Mesenchymal stem cell (in vitro differentiated cells and primary cell): ENCODE measurements at regions not wholly inside any gene's neighbourhood (a gene's known extent, or its start where the extent isn't known, plus 50 kb on each side); places are given as distances from the start of the nearest gene placed in this dataset.

Experiments
- DNase-seq: peaks from one replicate; pipeline ENCODE4 v3.0.0-alpha.2; 2013
- H2AFZ ChIP-seq: one replicate; pipeline ENCODE4 v1.6.1; 2013; ENCODE audit warnings: low read depth, mild to moderate bottlenecking, control low read depth, inconsistent platforms, low read length, moderate library complexity
- H2AK5ac ChIP-seq: 2 replicates; pipeline ENCODE4 v1.6.1; 2013; ENCODE audit warnings: low read length, moderate library complexity, mild to moderate bottlenecking, inconsistent platforms; ENCODE audit not compliant: severe bottlenecking
- H2BK120ac ChIP-seq: one replicate; pipeline ENCODE4 v1.6.1; 2013; ENCODE audit warnings: low read depth, mild to moderate bottlenecking, inconsistent platforms, low read length, moderate library complexity
- H2BK12ac ChIP-seq, 2 experiments: one replicate each; pipeline ENCODE4 v1.6.1; 2013; ENCODE audit warnings: inconsistent platforms in 2 of 2, low read length in 2 of 2, mild to moderate bottlenecking in 2 of 2, moderate library complexity in 2 of 2, control low read depth in 1 of 2
- H2BK15ac ChIP-seq: one replicate; pipeline ENCODE4 v1.6.1; 2013; ENCODE audit warnings: mild to moderate bottlenecking, low read depth, inconsistent platforms; ENCODE audit not compliant: poor library complexity, severe bottlenecking
- H2BK5ac ChIP-seq: 2 replicates; pipeline ENCODE4 v1.6.1; 2013; ENCODE audit warnings: low read depth, mild to moderate bottlenecking, low read length, control low read depth, inconsistent platforms; ENCODE audit not compliant: poor library complexity, severe bottlenecking
- H3K14ac ChIP-seq, 2 experiments: one replicate each; pipeline ENCODE4 v1.6.1; 2013; ENCODE audit warnings: inconsistent platforms in 2 of 2, low read length in 2 of 2, control low read depth in 1 of 2, mild to moderate bottlenecking in 1 of 2, moderate library complexity in 1 of 2
- H3K18ac ChIP-seq, 2 experiments: one replicate each; pipeline ENCODE4 v1.6.1; 2013; ENCODE audit warnings: inconsistent platforms in 2 of 2, low read length in 2 of 2, control low read depth in 1 of 2, low read depth in 1 of 2, mild to moderate bottlenecking in 1 of 2
- H3K23ac ChIP-seq, 2 experiments: one replicate each; pipeline ENCODE4 v1.6.1; 2013; ENCODE audit warnings: inconsistent platforms in 2 of 2, low read length in 2 of 2, mild to moderate bottlenecking in 2 of 2, moderate library complexity in 2 of 2, control low read depth in 1 of 2
- H3K27ac ChIP-seq: 2 replicates; pipeline ENCODE4 v1.5.1; 2013; ENCODE audit warnings: mild to moderate bottlenecking, moderate library complexity, low read length, control low read depth, inconsistent platforms; ENCODE audit not compliant: poor library complexity, severe bottlenecking
- H3K27me3 ChIP-seq, 2 experiments: 2 replicates each; pipeline versions ENCODE4 v1.6.1 to v1.7.0; 2013; ENCODE audit warnings: low read length in 2 of 2, mild to moderate bottlenecking in 2 of 2, moderate library complexity in 2 of 2, control low read depth in 1 of 2, inconsistent platforms in 1 of 2; ENCODE audit not compliant: control insufficient read depth in 1 of 2, insufficient read depth in 1 of 2
- H3K36me3 ChIP-seq, 2 experiments: 2 replicates each; pipeline versions ENCODE4 v1.6.1 to v1.7.0; 2013; ENCODE audit warnings: low read length in 2 of 2, control low read depth in 1 of 2, inconsistent platforms in 1 of 2, low read depth in 1 of 2, mild to moderate bottlenecking in 1 of 2; ENCODE audit not compliant: insufficient read depth in 2 of 2, control insufficient read depth in 1 of 2
- H3K4ac ChIP-seq, 2 experiments: one replicate each; pipeline ENCODE4 v1.6.1; 2013; ENCODE audit warnings: inconsistent platforms in 2 of 2, low read length in 2 of 2, mild to moderate bottlenecking in 2 of 2, moderate library complexity in 2 of 2, control low read depth in 1 of 2, low read depth in 1 of 2
- H3K4me1 ChIP-seq: 2 replicates; pipeline ENCODE4 v1.6.1; 2013; ENCODE audit warnings: low read depth, low read length, control low read depth; ENCODE audit not compliant: control insufficient read depth, insufficient read depth
- H3K4me2 ChIP-seq: 2 replicates; pipeline ENCODE4 v1.6.1; 2013; ENCODE audit warnings: low read length, mild to moderate bottlenecking, inconsistent platforms; ENCODE audit not compliant: poor library complexity, severe bottlenecking
- H3K4me3 ChIP-seq, 2 experiments: 2 replicates each; pipeline versions ENCODE4 v1.5.1 to v1.7.0; 2013; ENCODE audit warnings: low read length in 2 of 2, mild to moderate bottlenecking in 2 of 2, control low read depth in 1 of 2, low read depth in 1 of 2; ENCODE audit not compliant: insufficient read depth in 1 of 2
- H3K79me1 ChIP-seq: replicated peaks from 2 replicates; pipeline ENCODE4 v1.6.1; 2013; ENCODE audit warnings: mild to moderate bottlenecking, control low read depth, low read length, inconsistent platforms; ENCODE audit not compliant: poor library complexity, severe bottlenecking
- H3K9ac ChIP-seq: 2 replicates; pipeline ENCODE4 v1.7.0; 2013; ENCODE audit warnings: mild to moderate bottlenecking, low read length, moderate library complexity
- H3K9me3 ChIP-seq: 2 replicates; pipeline ENCODE4 v1.7.0; 2013; ENCODE audit warnings: mild to moderate bottlenecking, low read length; ENCODE audit not compliant: control insufficient read depth
- H4K8ac ChIP-seq: one replicate; pipeline ENCODE4 v1.6.1; 2013; ENCODE audit warnings: inconsistent platforms, mild to moderate bottlenecking, low read length, moderate library complexity
- H4K91ac ChIP-seq: one replicate; pipeline ENCODE4 v1.6.1; 2013; ENCODE audit warnings: mild to moderate bottlenecking, low read length, inconsistent platforms
- WGBS: methylation state at CpG from one replicate; pipeline ENCODE4 v1.1.7; 2013; ENCODE audit warnings: mixed read lengths; 5-methylcytosine and 5-hydroxymethylcytosine counted together

GRCh38 chr4:123937581-123937980 lies 541.0 kb downstream of the SPRY1 start:
- Histone ChIP-seq H2BK15ac (no peak overlapping the region), H3K4ac (no peak overlapping the region), H3K36me3 (no peaks in the 10 kb centered on the region), H3K23ac (no peak overlapping the region), H2BK120ac (no peak overlapping the region), H3K79me1 (no peaks in the 10 kb centered on the region), H3K18ac (peak overlapping the region in 1 of 2 experiments; percentile 49), H2BK5ac (no peak overlapping the region), H3K9ac (no peak overlapping the region), H4K8ac (no peak overlapping the region), H3K4me1 (no peaks in the 10 kb centered on the region), H3K14ac (no peak overlapping the region), H2BK12ac (no peak overlapping the region), H2AK5ac (no peak overlapping the region), H2AFZ (no peak overlapping the region), H4K91ac (no peak overlapping the region), H3K4me2 (no peak overlapping the region), H3K27ac (no peak overlapping the region), H3K4me3 (no peak overlapping the region), H3K9me3 (no peaks in the 10 kb centered on the region), H3K27me3 (no peaks in the 10 kb centered on the region)
- WGBS, result 57% methylated on average over 4 of the region's 4 CpGs
- DNase-seq, result no peak

DNA sequence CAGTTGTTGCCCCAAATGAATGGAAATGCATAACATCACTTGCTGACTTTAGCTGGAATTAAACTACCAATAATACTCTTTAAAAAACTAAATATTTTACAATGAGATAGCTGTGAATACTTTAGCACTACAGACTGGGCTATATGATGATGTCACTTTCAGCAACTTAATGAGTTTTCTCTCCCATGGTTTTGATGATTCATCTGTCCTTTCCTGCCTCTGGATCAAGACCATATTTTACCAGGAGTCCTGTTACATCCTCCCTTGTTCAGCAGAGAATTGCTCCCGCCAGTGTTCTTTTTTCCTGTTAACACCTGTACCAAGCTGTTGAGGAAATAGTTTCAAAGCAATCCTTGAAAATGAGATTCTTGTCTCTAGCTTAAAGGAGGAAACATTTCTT lies 543.0 kb downstream of the SPRY1 start:
- no peak overlapping the region for H3K4ac ChIP-seq
- H3K18ac ChIP-seq, result no peak overlapping the region
- H3K36me3 ChIP-seq, result no peaks in the 10 kb centered on the region
- no peak overlapping the region for H2AK5ac ChIP-seq
- no peak overlapping the region for H3K23ac ChIP-seq
- no peaks in the 10 kb centered on the region for H3K27me3 ChIP-seq
- no peaks in the 10 kb centered on the region for H3K79me1 ChIP-seq
- no peak overlapping the region for H2BK5ac ChIP-seq
- no peak overlapping the region for H2BK15ac ChIP-seq
- no peak overlapping the region for H3K4me3 ChIP-seq
- no peak overlapping the region for H3K14ac ChIP-seq
- H2BK120ac ChIP-seq, result no peak overlapping the region
- no peaks in the 10 kb centered on the region for H3K9me3 ChIP-seq
- H3K4me1 ChIP-seq, result no peaks in the 10 kb centered on the region
- DNase-seq, result peak; percentile 84
- no peak overlapping the region for H2AFZ ChIP-seq
- 25% methylated on average over 1 of the region's 1 CpG for WGBS
- H3K27ac ChIP-seq, result no peak overlapping the region
- H4K8ac ChIP-seq, result no peak overlapping the region
- H3K9ac ChIP-seq, result no peak overlapping the region
- no peak overlapping the region for H2BK12ac ChIP-seq
- no peak overlapping the region for H3K4me2 ChIP-seq
- H4K91ac ChIP-seq, result no peak overlapping the region

DNA sequence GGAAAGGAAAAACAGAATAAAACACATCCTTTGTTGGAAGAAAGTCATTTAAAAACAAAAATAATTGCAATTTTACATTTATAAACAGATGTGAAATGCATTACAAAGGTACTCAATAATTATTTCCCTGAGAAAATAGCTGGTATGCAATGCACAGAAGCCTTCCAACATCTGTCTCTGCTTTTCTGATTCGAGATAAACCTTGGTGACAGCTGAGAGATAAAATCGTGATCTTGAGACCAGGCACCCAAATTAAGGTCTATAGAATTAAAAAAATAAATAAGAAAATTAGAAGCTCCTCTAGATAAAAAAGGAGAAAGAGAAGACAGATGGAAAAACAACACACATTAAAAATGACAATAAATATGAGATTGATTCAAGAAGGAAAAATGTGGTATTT lies 544.0 kb downstream of the SPRY1 start:
- Histone ChIP-seq H2AK5ac (no peak overlapping the region), H3K36me3 (no peaks in the 10 kb centered on the region), H2BK15ac (no peak overlapping the region), H3K9ac (no peak overlapping the region), H3K14ac (no peak overlapping the region), H3K4me1 (no peaks in the 10 kb centered on the region), H4K8ac (no peak overlapping the region), H2BK120ac (no peak overlapping the region), H3K79me1 (no peaks in the 10 kb centered on the region), H2BK12ac (no peak overlapping the region), H3K27ac (no peak overlapping the region), H4K91ac (no peak overlapping the region), H3K23ac (no peak overlapping the region), H2AFZ (no peak overlapping the region), H3K4me2 (no peak overlapping the region), H3K9me3 (no peaks in the 10 kb centered on the region), H3K27me3 (no peaks in the 10 kb centered on the region), H3K18ac (no peak overlapping the region), H3K4ac (no peak overlapping the region), H3K4me3 (no peak overlapping the region), H2BK5ac (no peak overlapping the region)
- no CpG with 5 or more reads among the region's 2 CpGs for WGBS
- no peak for DNase-seq

GRCh38 chr4:123941306-123941705 lies 544.7 kb downstream of the SPRY1 start:
- DNase-seq, result no peak
- no peak overlapping the region for H3K4me2 ChIP-seq
- H2BK120ac ChIP-seq, result no peak overlapping the region
- no peak overlapping the region for H3K23ac ChIP-seq
- H3K14ac ChIP-seq, result no peak overlapping the region
- WGBS, result 36% methylated on average over 1 of the region's 1 CpG
- H3K4me3 ChIP-seq, result no peak overlapping the region
- H4K91ac ChIP-seq, result no peak overlapping the region
- H3K4ac ChIP-seq, result no peak overlapping the region
- H2AFZ ChIP-seq, result no peak overlapping the region
- H3K79me1 ChIP-seq, result no peaks in the 10 kb centered on the region
- no peaks in the 10 kb centered on the region for H3K9me3 ChIP-seq
- no peak overlapping the region for H2BK5ac ChIP-seq
- no peaks in the 10 kb centered on the region for H3K27me3 ChIP-seq
- no peak overlapping the region for H4K8ac ChIP-seq
- no peaks in the 10 kb centered on the region for H3K36me3 ChIP-seq
- no peak overlapping the region for H3K27ac ChIP-seq
- no peak overlapping the region for H2BK12ac ChIP-seq
- no peak overlapping the region for H2AK5ac ChIP-seq
- H2BK15ac ChIP-seq, result no peak overlapping the region
- no peaks in the 10 kb centered on the region for H3K4me1 ChIP-seq
- no peak overlapping the region for H3K18ac ChIP-seq
- H3K9ac ChIP-seq, result no peak overlapping the region
